ENCODE measurements at regions not wholly inside any gene's neighbourhood (a gene's known extent, or its start where the extent isn't known, plus 50 kb on each side); places are given as distances from the start of the nearest gene placed in this dataset.

- TF ChIP-seq CTCF (IDR thresholded peaks at IDR 0.05) (no peak), POLR2A (IDR thresholded peaks at IDR 0.05) (no peak)
These were observed 505.5 kb upstream of the ZMIZ1 start for GRCh38 chr10:78563314-78563713.

Data from testis (tissue), 2 donors.